ENCODE measurements at regions not wholly inside any gene's neighbourhood (a gene's known extent, or its start where the extent isn't known, plus 50 kb on each side); places are given as distances from the start of the nearest gene placed in this dataset.

DNA sequence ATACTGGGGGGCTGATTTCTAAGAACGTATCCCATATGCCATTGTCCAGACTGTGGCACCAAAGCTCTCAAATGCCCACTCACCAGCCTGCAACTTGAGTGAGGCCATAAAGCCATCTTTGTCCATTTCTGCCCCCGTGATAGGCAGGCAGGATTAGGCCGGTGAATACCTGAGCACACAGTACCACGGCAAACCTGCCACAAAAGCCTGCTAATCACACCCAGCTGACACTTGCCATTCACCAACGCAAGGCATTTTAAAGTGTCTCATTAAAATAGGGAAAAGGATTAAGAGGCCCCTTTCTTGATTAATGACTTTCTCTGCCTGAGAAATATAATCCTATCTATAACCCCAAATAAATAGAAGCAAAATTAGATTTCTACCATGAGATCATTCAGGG lies 111.4 kb upstream of the NANOS1 start:
- no peak for TF ChIP-seq EZH2phosphoT487 (conservative IDR thresholded peaks at IDR 0.05; ENCODE audit: low read length)
- no peak for TF ChIP-seq CTCF (IDR thresholded peaks at IDR 0.05; ENCODE audit: insufficient read depth, low read length, poor library complexity, severe bottlenecking)

All from SU-DHL-6 (cell line).